Right ventricle myocardium inferior (tissue), 1 donor: ENCODE measurements at regions not wholly inside any gene's neighbourhood (a gene's known extent, or its start where the extent isn't known, plus 50 kb on each side); places are given as distances from the start of the nearest gene placed in this dataset.
"Not testable (repeated sequence)": the region's sequence is repeated elsewhere in the genome, so short reads cannot be mapped to it uniquely, and the experiment has no call there.

ENCODE experiments used
- ATAC-seq: fragments of 200-7000 bp; cut with Tn5 transposase; one replicate; pipeline ENCODE4 v1.9.1; 2020; ENCODE audit warnings: mild to moderate bottlenecking, moderate library complexity
- DNase-seq: peaks from one replicate; pipeline ENCODE4 v3.0.0; 2021; ENCODE audit errors: missing footprints
- intact Hi-C: fragments of 100-400 bp; cut with DNase I; formaldehyde crosslinking; loops from one replicate; pipeline ENCODE4 v1.11.0; 2022
- donor health status: DM: no; HTN: yes; CAD: no; lungs with severe emphysema.

DNA sequence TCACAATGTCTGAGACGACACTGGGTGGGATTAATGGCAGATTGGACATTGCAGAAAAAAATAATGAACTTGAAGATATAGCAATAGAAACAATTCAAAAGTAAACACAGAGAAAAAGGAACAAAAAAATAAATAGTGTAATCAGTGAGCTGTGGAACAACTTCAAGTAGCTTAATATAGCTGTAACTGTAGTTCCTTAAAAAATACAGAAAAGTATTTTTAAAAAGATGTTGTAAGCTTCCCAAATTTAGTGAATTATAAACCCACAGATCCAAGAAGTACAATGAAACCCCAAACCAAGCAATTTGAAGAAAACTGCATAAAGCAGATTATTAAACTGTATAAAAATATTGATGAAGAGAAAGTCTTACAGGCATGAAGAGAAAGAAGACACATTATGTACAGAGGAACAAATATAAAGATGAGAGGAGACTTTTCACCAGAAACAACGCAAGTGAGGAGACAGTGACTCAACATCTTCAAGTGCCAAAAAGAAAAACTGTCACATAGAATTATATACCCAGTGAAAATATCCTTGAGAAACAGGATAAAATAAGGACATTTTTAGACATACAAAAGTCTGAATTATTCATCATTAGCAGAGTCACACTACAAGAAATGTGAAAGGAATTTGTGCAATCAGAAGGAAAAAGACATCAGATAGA is 176.4 kb downstream of the NFKBIZ start:
- ATAC-seq (no peak), DNase-seq (no peak)
- intact Hi-C loops: no loop called here

DNA sequence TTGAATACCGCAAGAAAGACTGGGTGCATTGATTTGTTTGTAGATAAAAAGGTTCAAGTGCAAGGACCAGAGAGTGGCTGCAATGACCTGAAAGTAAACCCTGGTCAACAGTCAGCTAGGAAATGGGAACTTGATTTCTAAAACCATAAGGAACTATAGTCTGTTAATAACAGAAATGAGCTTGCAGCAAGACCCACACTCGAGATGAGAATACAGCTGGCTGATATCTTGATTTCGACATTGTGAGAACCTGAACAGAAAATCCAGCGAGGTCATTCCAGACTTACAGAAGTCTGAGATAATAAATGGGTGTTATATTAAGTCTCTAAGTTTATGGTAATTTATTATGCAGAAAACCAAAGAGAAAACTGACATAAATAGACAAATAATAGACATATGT is 177.3 kb downstream of the NFKBIZ start:
- intact Hi-C loops: no loop called here
- ATAC-seq (no peak), DNase-seq (no peak)

DNA sequence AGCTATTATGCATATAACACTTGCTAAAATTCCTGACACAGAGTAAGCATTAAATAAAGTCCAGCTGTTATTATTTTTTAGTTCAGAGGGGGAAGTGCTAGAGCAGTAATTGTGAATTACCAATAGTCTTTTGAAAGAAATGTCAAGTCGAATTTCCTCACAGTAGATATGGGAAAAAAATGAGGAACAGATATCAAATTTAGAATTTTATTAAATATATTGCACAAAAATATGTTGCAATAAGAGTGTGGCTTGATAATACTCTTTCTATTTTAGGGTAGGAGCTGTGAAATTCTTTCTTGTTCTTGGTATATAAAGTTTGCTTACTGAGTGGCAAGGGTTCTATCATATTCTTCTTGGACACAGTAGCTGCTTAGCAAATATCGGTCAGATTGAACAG is 181.3 kb downstream of the NFKBIZ start:
- intact Hi-C loops: no loop called here

GRCh38 chr3:102031834-102032233 is 182.5 kb downstream of the NFKBIZ start:
- intact Hi-C loops: no loop called here
- ATAC-seq: no peak

More for the DNA sequence above, 181.3 kb downstream of the NFKBIZ start:
- no peak for DNase-seq
- no peak for ATAC-seq

DNA sequence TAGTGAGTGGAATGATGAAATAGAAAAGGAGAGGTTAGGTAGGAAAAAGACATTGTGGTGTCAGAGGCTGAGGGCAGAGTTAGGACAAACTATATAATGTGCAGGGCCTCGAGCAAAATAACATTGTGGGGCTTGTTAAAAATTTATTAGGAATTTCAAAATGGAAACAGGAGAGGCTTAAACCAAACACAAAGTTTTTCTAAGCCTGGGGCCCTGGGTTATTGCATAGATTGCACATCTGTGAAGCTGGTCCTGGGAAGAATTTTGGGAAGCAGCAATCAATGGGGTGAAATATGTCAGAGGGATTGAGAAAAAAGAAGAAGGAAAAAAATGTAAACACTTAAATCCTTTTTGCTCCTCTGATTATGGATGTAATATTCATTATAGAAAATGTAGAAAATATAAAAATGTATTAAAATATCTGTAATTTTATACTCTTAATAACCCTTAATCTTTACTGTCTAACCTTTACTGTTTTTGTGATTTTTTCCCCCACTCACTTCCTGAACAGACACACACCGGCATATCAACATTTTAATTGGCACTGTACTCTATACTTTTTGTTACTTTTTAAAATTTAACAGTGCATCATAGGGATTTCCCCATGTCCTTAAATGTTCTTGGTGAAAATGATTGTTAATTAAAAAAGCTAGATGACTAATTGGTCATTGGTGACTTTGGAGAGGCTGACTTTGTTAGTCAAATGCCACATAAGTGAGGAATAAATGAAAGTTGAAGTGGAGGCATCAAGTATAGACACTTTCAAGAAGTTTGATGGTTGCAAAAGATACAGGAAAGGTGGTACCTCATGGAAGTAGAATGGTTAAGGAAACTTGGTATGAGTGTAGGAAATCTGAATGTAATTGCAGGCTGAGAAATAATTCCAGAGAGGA is 183.4 kb downstream of the NFKBIZ start:
- intact Hi-C loops: no loop called here
- DNase-seq (no peak), ATAC-seq (no peak)

More at GRCh38 chr3:102031834-102032233, 182.5 kb downstream of the NFKBIZ start:
- DNase-seq: no peak

- DNase-seq: no peak
- intact Hi-C loops: no loop called here
- ATAC-seq: no peak
Measured at GRCh38 chr3:102034639-102035451, 185.5 kb downstream of the NFKBIZ start.

DNA sequence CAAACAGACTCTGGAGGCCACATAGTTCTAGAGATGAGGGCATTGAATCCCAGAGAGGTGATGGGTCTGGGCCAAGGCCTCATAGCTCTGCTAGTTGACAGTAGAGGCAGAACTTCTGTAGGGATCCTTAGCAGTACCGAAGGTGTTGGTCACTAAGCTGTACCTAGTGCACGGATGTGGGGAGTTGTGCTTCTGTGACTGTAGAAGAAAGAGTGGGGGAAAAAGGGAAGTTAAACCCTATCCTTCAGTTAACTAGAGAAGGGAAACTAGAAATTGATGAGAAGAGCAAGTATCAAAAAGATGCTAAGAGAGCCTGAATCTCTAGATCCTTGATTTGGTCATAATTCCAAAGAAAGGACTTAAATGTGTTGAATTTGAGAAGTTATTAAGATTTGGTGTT is 186.7 kb downstream of the NFKBIZ start:
- intact Hi-C loops: no loop called here
- no peak for ATAC-seq
- DNase-seq: no peak

- intact Hi-C loops: no loop called here
- ATAC-seq (no peak), DNase-seq (no peak)
Measured at GRCh38 chr3:102036472-102036871, 187.2 kb downstream of the NFKBIZ start.

DNA sequence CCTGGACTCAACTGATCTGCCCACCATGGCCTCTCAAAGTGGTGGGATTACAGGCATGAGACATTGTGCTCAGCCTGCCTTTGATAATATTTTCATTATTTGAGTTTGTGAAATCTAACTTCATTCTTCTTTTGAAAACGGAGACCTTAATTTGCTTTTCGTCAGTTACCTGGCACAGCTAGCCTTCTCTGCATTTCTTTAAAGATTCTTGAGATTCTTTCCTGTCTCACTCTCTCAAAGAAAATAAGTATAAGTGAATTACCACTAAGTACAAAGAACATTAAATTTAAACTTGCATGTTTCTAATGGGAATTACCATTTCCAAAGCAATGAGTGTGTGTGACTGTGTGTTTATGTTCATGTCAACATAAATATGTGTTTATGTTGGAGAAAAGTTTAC is 187.9 kb downstream of the NFKBIZ start:
- DNase-seq (no peak), ATAC-seq (no peak)
- intact Hi-C loops: no loop called here

DNA sequence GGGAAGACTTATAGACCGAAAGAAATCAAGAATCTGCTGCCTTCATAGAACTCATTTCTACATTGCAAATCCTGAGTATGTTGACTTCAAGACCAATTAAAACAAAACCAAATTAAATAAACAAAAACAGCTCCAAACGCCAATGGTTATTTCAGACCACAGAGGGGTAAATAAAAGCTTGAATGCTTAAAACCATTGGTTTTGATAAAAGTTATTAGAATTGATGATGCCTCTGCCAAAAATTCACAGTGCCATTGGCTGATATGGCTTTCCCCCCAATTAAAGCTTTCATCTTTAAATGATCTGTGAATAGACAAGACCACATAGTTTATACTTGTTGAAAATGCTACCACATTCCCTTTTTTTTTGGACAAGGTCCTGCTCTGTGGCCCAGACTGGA is 188.5 kb downstream of the NFKBIZ start:
- DNase-seq (no peak), ATAC-seq (no peak)
- intact Hi-C loops: no loop called here

GRCh38 chr3:102038477-102039142 is 189.3 kb downstream of the NFKBIZ start:
- no peak for ATAC-seq
- no peak for DNase-seq
- intact Hi-C loops: no loop called here

DNA sequence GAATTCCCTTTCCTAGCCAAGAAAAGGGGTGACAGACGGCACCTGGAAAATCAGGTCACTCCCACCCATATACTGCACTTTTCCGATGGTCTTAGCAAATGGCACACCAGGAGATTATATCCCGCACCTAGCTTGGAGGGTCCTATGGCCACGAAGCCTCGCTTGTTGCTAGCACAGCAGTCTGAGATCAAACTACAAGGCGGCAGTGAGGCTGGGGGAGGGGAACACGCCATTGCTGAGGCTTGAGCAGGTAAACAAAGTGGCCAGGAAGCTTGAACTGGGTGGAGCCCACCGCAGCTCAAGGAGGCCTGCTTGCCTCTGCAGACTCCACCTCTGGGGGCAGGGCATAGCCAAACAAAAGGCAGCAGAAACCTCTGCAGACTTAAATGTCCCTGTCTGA is 190.8 kb downstream of the NFKBIZ start:
- ATAC-seq, DNase-seq, intact Hi-C loops: not testable (repeated sequence)

DNA sequence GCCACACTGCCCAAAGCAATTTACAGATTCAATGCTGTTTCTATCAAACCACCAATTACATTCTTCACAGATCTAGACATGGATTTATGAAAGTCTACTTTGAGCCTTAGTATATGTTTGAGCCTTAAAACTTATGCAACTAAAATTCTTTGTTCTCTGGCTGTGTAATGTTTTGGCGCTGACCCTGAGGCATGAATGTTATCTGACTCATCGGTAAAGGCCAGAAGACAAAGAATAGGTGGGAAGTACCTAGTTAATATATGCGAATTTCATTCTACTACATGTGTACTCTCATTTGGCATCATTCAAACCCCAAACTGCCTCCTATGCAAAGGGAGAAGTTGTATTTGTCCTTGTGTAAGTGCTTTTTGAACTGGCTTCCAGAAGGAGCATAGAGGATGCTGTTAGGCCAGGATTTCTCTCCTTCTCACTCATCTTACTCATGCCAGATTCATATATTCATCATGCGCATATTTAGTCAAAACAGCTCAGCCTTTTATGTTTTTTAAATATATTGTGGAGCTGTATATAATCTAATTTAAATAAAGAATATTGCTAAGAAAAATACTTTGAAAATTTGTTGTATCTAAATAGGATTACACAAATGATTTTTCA is 204.2 kb downstream of the NFKBIZ start:
- ATAC-seq: no peak
- DNase-seq: no peak
- intact Hi-C loops: no loop called here

- intact Hi-C loops: no loop called here
- DNase-seq (no peak), ATAC-seq (peak; percentile 44)
Measured at GRCh38 chr3:102054543-102055080, 205.3 kb downstream of the NFKBIZ start.

DNA sequence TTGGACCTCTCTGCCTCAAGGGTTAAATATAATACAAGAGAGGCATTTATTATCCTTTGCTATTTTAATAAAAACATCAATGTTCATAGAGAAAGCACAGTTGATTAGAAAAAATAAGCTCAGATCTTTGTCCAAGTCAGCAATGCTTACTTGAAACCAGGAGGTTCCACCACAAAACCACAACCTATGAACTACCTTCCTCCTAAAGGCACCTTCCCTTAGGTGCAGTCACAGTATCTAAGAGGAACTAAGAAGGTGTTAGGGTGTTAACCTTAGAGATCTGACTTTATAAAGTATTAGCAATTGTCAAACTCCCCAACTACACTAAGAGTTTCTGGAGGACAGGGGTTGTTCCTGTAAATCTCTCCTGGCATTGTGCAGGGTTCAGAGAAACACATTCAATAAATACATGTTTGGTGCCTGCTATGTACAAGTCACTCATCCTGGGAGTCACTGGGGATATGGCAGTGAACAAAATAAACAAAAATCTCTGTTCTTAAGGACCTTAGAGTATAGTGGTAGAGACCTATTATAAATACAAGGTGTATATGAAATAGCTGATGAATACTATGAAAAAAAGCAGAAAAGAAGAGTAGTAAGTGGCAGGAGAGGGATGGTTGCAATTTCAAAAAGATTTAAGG is 208.6 kb downstream of the NFKBIZ start:
- DNase-seq (no peak), ATAC-seq (no peak)
- intact Hi-C loops: no loop called here

DNA sequence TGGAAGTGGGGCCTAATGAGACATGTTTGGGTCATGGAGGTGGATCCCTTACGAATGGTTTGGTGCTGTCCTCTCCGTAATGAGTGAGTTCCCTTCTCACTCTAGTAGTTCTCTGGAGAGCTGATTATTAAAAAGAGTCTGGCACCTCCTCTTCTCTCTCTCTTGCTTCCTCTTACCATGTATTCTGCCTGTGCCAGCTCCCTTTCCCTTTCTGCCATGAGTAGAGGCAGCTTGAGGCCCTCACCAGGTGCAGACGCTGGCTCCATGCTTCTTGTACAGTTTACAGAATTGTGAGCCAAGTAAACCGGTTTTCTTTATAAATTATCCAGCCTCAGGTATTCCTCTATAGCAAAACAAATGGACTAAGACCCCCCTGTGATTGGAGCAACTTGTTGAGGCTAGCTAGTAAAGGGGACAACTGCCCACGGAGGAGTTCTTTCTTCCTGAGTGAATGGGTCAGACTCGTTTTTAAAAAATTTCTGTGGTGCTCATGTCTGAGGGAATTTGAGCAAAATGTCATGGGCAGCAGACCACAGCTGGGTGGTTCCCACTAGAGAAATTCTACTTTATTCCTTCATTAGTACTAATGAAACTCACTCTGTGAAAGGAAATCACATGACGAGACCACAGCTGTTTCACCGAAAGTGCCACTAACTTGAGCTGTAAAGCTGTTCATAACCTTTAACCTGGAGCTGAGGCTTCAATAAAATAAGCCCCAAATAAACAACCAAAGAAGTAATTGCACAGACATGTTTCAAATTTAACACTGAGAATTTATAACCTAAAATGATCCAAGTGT is 210.0 kb downstream of the NFKBIZ start:
- DNase-seq (no peak), ATAC-seq (no peak)
- intact Hi-C loops: no loop called here

DNA sequence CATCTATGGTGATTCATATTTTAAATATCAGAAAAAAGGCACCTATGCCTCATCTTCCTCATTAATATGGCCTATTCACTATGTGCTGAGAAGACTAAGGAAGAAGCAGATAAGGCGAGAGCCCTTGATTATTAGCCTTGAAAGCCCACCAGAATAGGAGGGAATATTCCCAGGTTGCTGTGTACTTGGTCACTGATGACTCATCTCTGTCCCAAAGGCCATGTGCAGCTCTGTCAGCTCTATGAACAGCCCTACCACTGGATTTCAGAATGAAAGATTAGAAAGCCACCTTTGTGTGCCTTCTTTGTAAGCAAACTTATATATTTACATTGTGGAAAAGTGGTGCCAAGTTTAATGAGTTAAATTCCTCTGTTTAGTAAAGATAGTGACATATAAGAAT is 211.5 kb downstream of the NFKBIZ start:
- ATAC-seq (no peak), DNase-seq (no peak)
- intact Hi-C loops: no loop called here
